Gastroesophageal sphincter (tissue), 3 donors: ENCODE measurements at regions not wholly inside any gene's neighbourhood (a gene's known extent, or its start where the extent isn't known, plus 50 kb on each side); places are given as distances from the start of the nearest gene placed in this dataset.
"Not testable (repeated sequence)": the region's sequence is repeated elsewhere in the genome, so short reads cannot be mapped to it uniquely, and the experiment has no call there.

ENCODE experiments used
- EP300 ChIP-seq: sonication (generic); formaldehyde crosslinking; IDR thresholded peaks from one replicate; pipeline ENCODE4 v1.6.1; 2017; ENCODE audit warnings: antibody characterized with exemption, mild to moderate bottlenecking
- POLR2A ChIP-seq, 2 donors: fragments of 450-650 bp; IDR thresholded peaks; one replicate each; pipeline ENCODE4 v1.6.1; 2017; ENCODE audit warnings: antibody characterized with exemption in 2 of 2, mild to moderate bottlenecking in 2 of 2, moderate library complexity in 1 of 2
- POLR2AphosphoS5 ChIP-seq: sonication (generic); formaldehyde crosslinking; IDR thresholded peaks from one replicate; pipeline ENCODE4 v1.6.1; 2017; ENCODE audit warnings: antibody characterized with exemption
- TF ChIP-seq, protein P1 (sequence below), 4 experiments: fragments of 200-600 bp in 2 of 4; fragments of 450-650 bp in 2 of 4; sonication (generic) in 1 of 4; IDR thresholded peaks; one replicate each; pipeline ENCODE4 v1.5.1; 2017 to 2019; ENCODE audit warnings: antibody characterized with exemption in 4 of 4, mild to moderate bottlenecking in 2 of 4, moderate library complexity in 2 of 4

DNA sequence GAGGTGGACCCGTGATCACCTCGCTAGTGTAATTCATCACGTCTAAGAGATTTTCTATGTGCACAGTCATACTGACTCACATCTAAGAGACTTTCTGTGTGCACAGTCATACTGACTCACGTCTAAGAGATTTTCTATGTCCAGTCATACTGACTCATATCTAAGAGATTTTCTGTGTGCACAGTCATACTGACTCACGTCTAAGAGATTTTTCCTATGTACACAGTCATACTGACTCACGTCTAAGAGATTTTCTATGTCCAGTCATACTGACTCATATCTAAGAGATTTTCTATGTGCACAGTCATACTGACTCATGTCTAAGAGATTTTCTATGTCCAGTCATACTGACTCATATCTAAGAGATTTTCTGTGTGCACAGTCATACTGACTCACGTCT is 443.8 kb downstream of the BRD1 start:
- TF ChIP-seq, protein P1, sequence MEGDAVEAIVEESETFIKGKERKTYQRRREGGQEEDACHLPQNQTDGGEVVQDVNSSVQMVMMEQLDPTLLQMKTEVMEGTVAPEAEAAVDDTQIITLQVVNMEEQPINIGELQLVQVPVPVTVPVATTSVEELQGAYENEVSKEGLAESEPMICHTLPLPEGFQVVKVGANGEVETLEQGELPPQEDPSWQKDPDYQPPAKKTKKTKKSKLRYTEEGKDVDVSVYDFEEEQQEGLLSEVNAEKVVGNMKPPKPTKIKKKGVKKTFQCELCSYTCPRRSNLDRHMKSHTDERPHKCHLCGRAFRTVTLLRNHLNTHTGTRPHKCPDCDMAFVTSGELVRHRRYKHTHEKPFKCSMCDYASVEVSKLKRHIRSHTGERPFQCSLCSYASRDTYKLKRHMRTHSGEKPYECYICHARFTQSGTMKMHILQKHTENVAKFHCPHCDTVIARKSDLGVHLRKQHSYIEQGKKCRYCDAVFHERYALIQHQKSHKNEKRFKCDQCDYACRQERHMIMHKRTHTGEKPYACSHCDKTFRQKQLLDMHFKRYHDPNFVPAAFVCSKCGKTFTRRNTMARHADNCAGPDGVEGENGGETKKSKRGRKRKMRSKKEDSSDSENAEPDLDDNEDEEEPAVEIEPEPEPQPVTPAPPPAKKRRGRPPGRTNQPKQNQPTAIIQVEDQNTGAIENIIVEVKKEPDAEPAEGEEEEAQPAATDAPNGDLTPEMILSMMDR (IDR thresholded peaks at IDR 0.05): not testable (repeated sequence)
- not testable (repeated sequence) for TF ChIP-seq POLR2A (IDR thresholded peaks at IDR 0.05); EP300; POLR2AphosphoS5
